Renal pelvis (tissue), 1 donor: ENCODE measurements at regions not wholly inside any gene's neighbourhood (a gene's known extent, or its start where the extent isn't known, plus 50 kb on each side); places are given as distances from the start of the nearest gene placed in this dataset.

ENCODE experiments used
- DNase-seq: peaks from one replicate; pipeline ENCODE4 v3.0.0-alpha.2; 2013

GRCh38 chr1:182735343-182735742 is 51.0 kb upstream of the RGS8 start:
- no peak for DNase-seq

- peak; percentile 76 for DNase-seq
These were observed 50.0 kb upstream of the NPL start for GRCh38 chr1:182739545-182739944.
